ENCODE measurements at regions not wholly inside any gene's neighbourhood (a gene's known extent, or its start where the extent isn't known, plus 50 kb on each side); places are given as distances from the start of the nearest gene placed in this dataset.

GRCh38 chr13:109919715-109920375 is 133.5 kb upstream of the IRS2 start:
- in situ Hi-C loops (cut with MboI; ENCODE audit: low pct_ligation_motif_present in 1 of 4, low pct_unique_long_range_greater_than_20kb in 1 of 4, low sequenced_read_pairs in 3 of 4), result no loop called here
- TF ChIP-seq POLR2AphosphoS5 (IDR thresholded peaks at IDR 0.05), result no peak
- TF ChIP-seq, protein P1, sequence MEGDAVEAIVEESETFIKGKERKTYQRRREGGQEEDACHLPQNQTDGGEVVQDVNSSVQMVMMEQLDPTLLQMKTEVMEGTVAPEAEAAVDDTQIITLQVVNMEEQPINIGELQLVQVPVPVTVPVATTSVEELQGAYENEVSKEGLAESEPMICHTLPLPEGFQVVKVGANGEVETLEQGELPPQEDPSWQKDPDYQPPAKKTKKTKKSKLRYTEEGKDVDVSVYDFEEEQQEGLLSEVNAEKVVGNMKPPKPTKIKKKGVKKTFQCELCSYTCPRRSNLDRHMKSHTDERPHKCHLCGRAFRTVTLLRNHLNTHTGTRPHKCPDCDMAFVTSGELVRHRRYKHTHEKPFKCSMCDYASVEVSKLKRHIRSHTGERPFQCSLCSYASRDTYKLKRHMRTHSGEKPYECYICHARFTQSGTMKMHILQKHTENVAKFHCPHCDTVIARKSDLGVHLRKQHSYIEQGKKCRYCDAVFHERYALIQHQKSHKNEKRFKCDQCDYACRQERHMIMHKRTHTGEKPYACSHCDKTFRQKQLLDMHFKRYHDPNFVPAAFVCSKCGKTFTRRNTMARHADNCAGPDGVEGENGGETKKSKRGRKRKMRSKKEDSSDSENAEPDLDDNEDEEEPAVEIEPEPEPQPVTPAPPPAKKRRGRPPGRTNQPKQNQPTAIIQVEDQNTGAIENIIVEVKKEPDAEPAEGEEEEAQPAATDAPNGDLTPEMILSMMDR (IDR thresholded peaks at IDR 0.05), result no peak
- TF ChIP-seq EP300 (IDR thresholded peaks at IDR 0.05; ENCODE audit: low read depth), result no peak
- no peak for TF ChIP-seq POLR2A (IDR thresholded peaks at IDR 0.05)
- H3K27me3 ChIP-seq, result no peaks in the 10 kb centered on the region
- no peaks in the 10 kb centered on the region for H3K9me3 ChIP-seq
- DNase-seq, result no peak
- H3K4me1 ChIP-seq, result no peaks in the 10 kb centered on the region
- 82 to 85% methylated on average over 2 to 4 of the region's 4 CpGs for WGBS, 2 donors (ENCODE audit: low coverage in 1 of 2)
- intact Hi-C loops (cut with DNase I; ENCODE audit: low total_unique reads), result no loop called here
- no peaks in the 10 kb centered on the region for H3K36me3 ChIP-seq
- H3K27ac ChIP-seq, result no peak overlapping the region
- no peak overlapping the region for H3K4me3 ChIP-seq

DNA sequence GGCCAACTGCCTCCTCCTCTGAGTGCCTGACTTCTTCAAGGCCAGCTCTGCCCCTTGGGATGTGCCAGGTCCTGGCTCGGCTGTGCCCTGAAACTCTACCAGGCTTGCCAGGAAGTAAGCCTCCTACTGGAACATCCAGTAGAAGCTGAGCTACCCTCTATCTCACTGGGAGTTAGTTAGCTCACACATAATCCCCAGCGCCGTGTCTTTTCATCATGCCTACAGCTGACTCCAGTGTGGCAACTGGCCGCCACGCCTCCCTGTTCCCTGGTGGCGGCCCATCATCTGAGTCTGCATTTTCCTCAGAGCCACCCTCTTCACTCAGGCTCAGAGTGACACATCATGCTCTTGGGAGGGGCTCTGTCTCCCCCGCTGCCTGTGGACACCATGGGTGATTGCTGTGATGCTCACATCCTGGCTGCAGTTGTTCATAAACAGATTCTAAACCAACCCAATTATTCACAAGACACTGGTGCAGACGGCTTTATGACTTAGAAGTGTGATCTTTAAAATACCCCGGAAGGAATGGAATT is 131.9 kb upstream of the IRS2 start:
- DNase-seq, result no peak
- Histone ChIP-seq H3K27me3 (no peaks in the 10 kb centered on the region), H3K9me3 (no peaks in the 10 kb centered on the region), H3K4me1 (no peaks in the 10 kb centered on the region), H3K36me3 (no peaks in the 10 kb centered on the region), H3K4me3 (no peak overlapping the region), H3K27ac (no peak overlapping the region)
- TF ChIP-seq EP300 (IDR thresholded peaks at IDR 0.05; ENCODE audit: low read depth), result no peak
- TF ChIP-seq, protein P1 (IDR thresholded peaks at IDR 0.05), result no peak
- TF ChIP-seq POLR2AphosphoS5 (IDR thresholded peaks at IDR 0.05), result no peak
- no peak for TF ChIP-seq POLR2A (IDR thresholded peaks at IDR 0.05)
- WGBS, 2 donors (ENCODE audit: low coverage in 1 of 2), result 78 to 79% methylated on average over 5 to 9 of the region's 9 CpGs
- intact Hi-C loops (cut with DNase I; ENCODE audit: low total_unique reads) (no loop called here), in situ Hi-C loops (cut with MboI; ENCODE audit: low pct_ligation_motif_present in 1 of 4, low pct_unique_long_range_greater_than_20kb in 1 of 4, low sequenced_read_pairs in 3 of 4) (no loop called here)

- in situ Hi-C loops (cut with MboI; ENCODE audit: low pct_ligation_motif_present in 1 of 4, low pct_unique_long_range_greater_than_20kb in 1 of 4, low sequenced_read_pairs in 3 of 4) (no loop called here), intact Hi-C loops (cut with DNase I; ENCODE audit: low total_unique reads) (no loop called here)
- no peaks in the 10 kb centered on the region for H3K9me3 ChIP-seq
- no peak overlapping the region for H3K4me3 ChIP-seq
- DNase-seq, result no peak
- H3K4me1 ChIP-seq, result no peaks in the 10 kb centered on the region
- H3K27me3 ChIP-seq, result no peaks in the 10 kb centered on the region
- TF ChIP-seq EP300 (IDR thresholded peaks at IDR 0.05; ENCODE audit: low read depth), result no peak
- TF ChIP-seq POLR2AphosphoS5 (IDR thresholded peaks at IDR 0.05), result no peak
- TF ChIP-seq POLR2A (IDR thresholded peaks at IDR 0.05), result no peak
- TF ChIP-seq, protein P1 (IDR thresholded peaks at IDR 0.05), result no peak
- WGBS, 2 donors (ENCODE audit: low coverage in 1 of 2), result 44 to 51% methylated on average over 1 of the region's 1 CpG
- H3K36me3 ChIP-seq, result no peaks in the 10 kb centered on the region
- no peak overlapping the region for H3K27ac ChIP-seq
Observed at GRCh38 chr13:109917422-109917821, 131.0 kb upstream of the IRS2 start.

GRCh38 chr13:109913936-109914510 is 127.6 kb upstream of the IRS2 start:
- DNase-seq, result no peak
- WGBS, 2 donors (ENCODE audit: low coverage in 1 of 2), result 50 to 70% methylated on average over 3 of the region's 3 CpGs
- in situ Hi-C loops (cut with MboI; ENCODE audit: low pct_ligation_motif_present in 1 of 4, low pct_unique_long_range_greater_than_20kb in 1 of 4, low sequenced_read_pairs in 3 of 4) (no loop called here), intact Hi-C loops (cut with DNase I; ENCODE audit: low total_unique reads) (no loop called here)
- H3K9me3 ChIP-seq, result no peaks in the 10 kb centered on the region
- H3K27ac ChIP-seq, result no peak overlapping the region
- no peaks in the 10 kb centered on the region for H3K36me3 ChIP-seq
- no peak overlapping the region for H3K4me3 ChIP-seq
- H3K4me1 ChIP-seq, result no peaks in the 10 kb centered on the region
- no peaks in the 10 kb centered on the region for H3K27me3 ChIP-seq
- TF ChIP-seq POLR2AphosphoS5 (IDR thresholded peaks at IDR 0.05) (no peak), POLR2A (IDR thresholded peaks at IDR 0.05) (no peak), EP300 (IDR thresholded peaks at IDR 0.05; ENCODE audit: low read depth) (no peak)
- TF ChIP-seq, protein P1 (IDR thresholded peaks at IDR 0.05), result no peak

Data from transverse colon (tissue), 4 donors.